Loucy (cell line): ENCODE measurements at regions not wholly inside any gene's neighbourhood (a gene's known extent, or its start where the extent isn't known, plus 50 kb on each side); places are given as distances from the start of the nearest gene placed in this dataset.

Experiments
- EZH2phosphoT487 ChIP-seq: fragments of 200-600 bp; IDR thresholded peaks from 2 replicates; pipeline ENCODE4 v1.6.1; 2018; ENCODE audit warnings: antibody characterized with exemption, mild to moderate bottlenecking, moderate library complexity, borderline replicate concordance
- TF ChIP-seq, protein P1 (sequence below): fragments of 200-600 bp; sonication (generic); conservative IDR thresholded peaks from 2 replicates; pipeline ENCODE4 v1.5.1; 2014; ENCODE audit warnings: mild to moderate bottlenecking, antibody characterized with exemption, low read length

DNA sequence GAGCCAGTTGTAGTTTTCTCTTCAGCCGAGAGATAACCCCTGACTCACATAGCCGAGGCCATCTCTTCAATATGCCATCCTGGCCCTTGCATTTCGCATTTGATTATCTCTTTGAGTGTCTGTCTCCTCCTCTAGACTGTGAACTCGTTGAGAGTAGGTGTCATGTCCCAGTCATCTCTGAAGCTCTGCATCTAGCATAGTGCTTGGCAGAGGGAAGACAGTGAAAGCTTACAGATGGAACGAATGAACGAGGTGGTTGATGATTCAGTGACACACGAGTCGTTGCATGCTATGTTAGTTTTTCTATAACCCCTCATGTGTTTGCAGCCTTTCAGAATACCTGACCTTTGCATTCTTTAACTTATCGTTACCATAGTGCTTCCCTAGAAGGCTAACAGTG is 59.9 kb upstream of the CYRIA start:
- TF ChIP-seq, protein P1, sequence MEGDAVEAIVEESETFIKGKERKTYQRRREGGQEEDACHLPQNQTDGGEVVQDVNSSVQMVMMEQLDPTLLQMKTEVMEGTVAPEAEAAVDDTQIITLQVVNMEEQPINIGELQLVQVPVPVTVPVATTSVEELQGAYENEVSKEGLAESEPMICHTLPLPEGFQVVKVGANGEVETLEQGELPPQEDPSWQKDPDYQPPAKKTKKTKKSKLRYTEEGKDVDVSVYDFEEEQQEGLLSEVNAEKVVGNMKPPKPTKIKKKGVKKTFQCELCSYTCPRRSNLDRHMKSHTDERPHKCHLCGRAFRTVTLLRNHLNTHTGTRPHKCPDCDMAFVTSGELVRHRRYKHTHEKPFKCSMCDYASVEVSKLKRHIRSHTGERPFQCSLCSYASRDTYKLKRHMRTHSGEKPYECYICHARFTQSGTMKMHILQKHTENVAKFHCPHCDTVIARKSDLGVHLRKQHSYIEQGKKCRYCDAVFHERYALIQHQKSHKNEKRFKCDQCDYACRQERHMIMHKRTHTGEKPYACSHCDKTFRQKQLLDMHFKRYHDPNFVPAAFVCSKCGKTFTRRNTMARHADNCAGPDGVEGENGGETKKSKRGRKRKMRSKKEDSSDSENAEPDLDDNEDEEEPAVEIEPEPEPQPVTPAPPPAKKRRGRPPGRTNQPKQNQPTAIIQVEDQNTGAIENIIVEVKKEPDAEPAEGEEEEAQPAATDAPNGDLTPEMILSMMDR, result no peak
- no peak for TF ChIP-seq EZH2phosphoT487
